Endodermal cell (in vitro differentiated cells): ENCODE measurements at regions not wholly inside any gene's neighbourhood (a gene's known extent, or its start where the extent isn't known, plus 50 kb on each side); places are given as distances from the start of the nearest gene placed in this dataset.

Experiments
- DNase-seq: peaks from one replicate; pipeline ENCODE4 v3.0.0-alpha.2; 2017
- H3K27ac ChIP-seq: 2 replicates; pipeline ENCODE4 v1.5.1; 2013; ENCODE audit warnings: mild to moderate bottlenecking, low read depth, low read length, moderate library complexity
- H3K27me3 ChIP-seq: 2 replicates; pipeline ENCODE4 v1.6.1; 2013; ENCODE audit warnings: mild to moderate bottlenecking, low read length, moderate library complexity; ENCODE audit not compliant: insufficient read depth, control insufficient read depth, poor library complexity, severe bottlenecking
- H3K36me3 ChIP-seq: 2 replicates; pipeline ENCODE4 v1.7.0; 2013; ENCODE audit warnings: mild to moderate bottlenecking, low read length, moderate library complexity; ENCODE audit not compliant: control insufficient read depth, insufficient read depth
- H3K4me1 ChIP-seq: one replicate; pipeline ENCODE4 v1.7.0; 2013; ENCODE audit warnings: low read length; ENCODE audit not compliant: control insufficient read depth, insufficient read depth
- H3K4me3 ChIP-seq: 2 replicates; pipeline ENCODE4 v1.5.1; 2013; ENCODE audit warnings: mild to moderate bottlenecking, low read length, moderate library complexity
- H3K9ac ChIP-seq: 2 replicates; pipeline ENCODE4 v1.6.1; 2013; ENCODE audit warnings: mild to moderate bottlenecking, low read length, moderate library complexity; ENCODE audit not compliant: poor library complexity, severe bottlenecking; ENCODE audit errors: extremely low read depth
- H3K9me3 ChIP-seq: 2 replicates; pipeline ENCODE4 v1.6.1; 2013; ENCODE audit warnings: mild to moderate bottlenecking, low read length, moderate library complexity; ENCODE audit not compliant: control insufficient read depth
- H3K27ac Mint-ChIP-seq: 2 replicates; pipeline ENCODE4 v1.8.0; 2020; ENCODE audit warnings: mixed read lengths
- H3K27me3 Mint-ChIP-seq: 2 replicates; pipeline ENCODE4 v1.8.0; 2021; ENCODE audit warnings: mild to moderate bottlenecking, mixed read lengths; ENCODE audit not compliant: insufficient read depth
- H3K36me3 Mint-ChIP-seq: 2 replicates; pipeline ENCODE4 v1.8.0; 2020; ENCODE audit warnings: low read depth, mixed read lengths
- H3K4me1 Mint-ChIP-seq: 2 replicates; pipeline ENCODE4 v1.8.0; 2020; ENCODE audit warnings: mixed read lengths
- H3K4me3 Mint-ChIP-seq: 2 replicates; pipeline ENCODE4 v1.8.0; 2020; ENCODE audit warnings: mild to moderate bottlenecking, moderate library complexity, mixed read lengths
- H3K9me3 Mint-ChIP-seq: 2 replicates; pipeline ENCODE4 v1.8.0; 2020; ENCODE audit warnings: mild to moderate bottlenecking, mixed read lengths
- CTCF ChIP-seq: fragments of 200-600 bp; sonication (generic); conservative IDR thresholded peaks from 2 replicates; pipeline ENCODE4 v1.5.0; 2021; ENCODE audit warnings: antibody characterized with exemption, mild to moderate bottlenecking
- WGBS, 2 experiments: methylation state at CpG; one replicate each; pipeline versions ENCODE4 v1.1.5 to v1.1.7; 2013; ENCODE audit warnings: missing lambda C conversion rate in 2 of 2, mixed read lengths in 1 of 2; ENCODE audit not compliant: insufficient coverage in 1 of 2, insufficient read length in 1 of 2; 5-methylcytosine and 5-hydroxymethylcytosine counted together

- DNase-seq = no peak
- TF ChIP-seq CTCF = no peak
- 90 to 100% methylated on average over 1 to 5 of the region's 6 CpGs for WGBS, 2 experiments
- H3K4me1 ChIP-seq = no peaks in the 10 kb centered on the region
- no peak overlapping the region for H3K27ac ChIP-seq
- H3K9me3 ChIP-seq = no peaks in the 10 kb centered on the region
- H3K27ac Mint-ChIP-seq = no peak overlapping the region
- no peak overlapping the region for H3K9ac ChIP-seq
- no peaks in the 10 kb centered on the region for H3K27me3 ChIP-seq
- H3K36me3 ChIP-seq = no peaks in the 10 kb centered on the region
- H3K9me3 Mint-ChIP-seq = peaks cover 3% of the 10 kb centered on the region
- no peaks in the 10 kb centered on the region for H3K4me1 Mint-ChIP-seq
- H3K36me3 Mint-ChIP-seq = no peaks in the 10 kb centered on the region
- peaks cover 2% of the 10 kb centered on the region for H3K27me3 Mint-ChIP-seq
- H3K4me3 Mint-ChIP-seq = no peak overlapping the region
- no peak overlapping the region for H3K4me3 ChIP-seq
Measured at GRCh38 chr3:194951931-194952582, 266.4 kb downstream of the FAM43A start.

GRCh38 chr3:194952841-194953241, 267.2 kb downstream of the FAM43A start:
- Mint-ChIP-seq H3K36me3 (no peaks in the 10 kb centered on the region), H3K4me1 (no peaks in the 10 kb centered on the region), H3K27ac (no peak overlapping the region), H3K4me3 (no peak overlapping the region), H3K9me3 (peaks cover under 1% of the 10 kb centered on the region), H3K27me3 (peaks cover 2% of the 10 kb centered on the region)
- Histone ChIP-seq H3K27me3 (no peaks in the 10 kb centered on the region), H3K9ac (no peak overlapping the region), H3K27ac (no peak overlapping the region), H3K4me3 (no peak overlapping the region), H3K9me3 (no peaks in the 10 kb centered on the region), H3K4me1 (no peaks in the 10 kb centered on the region), H3K36me3 (no peaks in the 10 kb centered on the region)
- no peak for DNase-seq
- 86 to 95% methylated on average over 3 to 6 of the region's 6 CpGs for WGBS, 2 experiments
- TF ChIP-seq CTCF = no peak

GRCh38 chr3:194953291-194953690, 267.6 kb downstream of the FAM43A start:
- Histone ChIP-seq H3K36me3 (no peaks in the 10 kb centered on the region), H3K9ac (no peak overlapping the region), H3K27ac (no peak overlapping the region), H3K4me1 (no peaks in the 10 kb centered on the region), H3K27me3 (no peaks in the 10 kb centered on the region), H3K9me3 (no peaks in the 10 kb centered on the region), H3K4me3 (no peak overlapping the region)
- Mint-ChIP-seq H3K4me1 (no peaks in the 10 kb centered on the region), H3K27me3 (peaks cover 2% of the 10 kb centered on the region), H3K27ac (no peak overlapping the region), H3K9me3 (no peaks in the 10 kb centered on the region), H3K4me3 (no peak overlapping the region), H3K36me3 (no peaks in the 10 kb centered on the region)
- WGBS, 2 experiments = 89 to 90% methylated on average over 2 to 5 of the region's 5 CpGs
- no peak for TF ChIP-seq CTCF
- no peak for DNase-seq
